Heart right ventricle (tissue), 16 donors: ENCODE measurements at regions not wholly inside any gene's neighbourhood (a gene's known extent, or its start where the extent isn't known, plus 50 kb on each side); places are given as distances from the start of the nearest gene placed in this dataset.

ENCODE experiments used
- ATAC-seq, 8 donors: fragments of 200-7000 bp; cut with Tn5 transposase; one replicate each; pipeline ENCODE4 v1.9.1; 2020; ENCODE audit warnings: mild to moderate bottlenecking in 8 of 8, moderate library complexity in 8 of 8, moderate number of reproducible peaks in 1 of 8
- DNase-seq, 2 donors: peaks; one replicate each; pipeline ENCODE4 v3.0.0-alpha.2; 2020
- H3K27ac ChIP-seq, 10 donors: fragments of 200-600 bp; sonication (generic) in 2 of 10; one replicate each; pipeline versions ENCODE4 v1.5.0 to v1.8.0; 2020 to 2022; ENCODE audit warnings: mild to moderate bottlenecking in 3 of 10
- H3K27me3 ChIP-seq, 7 donors: fragments of 200-600 bp; one replicate each; pipeline ENCODE4 v1.8.0; 2021 to 2022; ENCODE audit warnings: mild to moderate bottlenecking in 2 of 7
- H3K36me3 ChIP-seq, 9 donors: fragments of 200-600 bp; sonication (generic) in 1 of 9; one replicate each; pipeline versions ENCODE4 v1.5.0 to v1.8.0; 2020 to 2022; ENCODE audit warnings: mild to moderate bottlenecking in 2 of 9
- H3K4me1 ChIP-seq, 9 donors: fragments of 200-600 bp; sonication (generic) in 1 of 9; one replicate each; pipeline versions ENCODE4 v1.5.0 to v1.8.0; 2020 to 2022; ENCODE audit warnings: mild to moderate bottlenecking in 4 of 9
- H3K4me3 ChIP-seq, 10 donors: fragments of 200-600 bp; sonication (generic) in 2 of 10; one replicate each; pipeline versions ENCODE4 v1.5.0 to v1.8.0; 2020 to 2022; ENCODE audit warnings: mild to moderate bottlenecking in 7 of 10, moderate library complexity in 2 of 10
- H3K9me3 ChIP-seq, 11 donors: fragments of 200-600 bp in 10 of 11; sonication (generic) in 2 of 11; one replicate each; pipeline versions ENCODE4 v1.5.0 to v1.8.0; 2013 to 2022; ENCODE audit warnings: mild to moderate bottlenecking in 2 of 11, control low read depth in 1 of 11, moderate library complexity in 1 of 11
- CTCF ChIP-seq, 9 donors: fragments of 200-600 bp; sonication (generic) in 2 of 9; IDR thresholded peaks; one replicate each; pipeline versions ENCODE4 v1.5.0 to v1.8.0; 2021 to 2022; ENCODE audit warnings: antibody characterized with exemption in 9 of 9, mild to moderate bottlenecking in 5 of 9, moderate library complexity in 1 of 9
- WGBS, 2 donors: extraction: QIAGEN DNeasy Blood & Tissue Kit; methylation state at CpG; one replicate each; pipeline ENCODE4 v1.1.7; 2013; ENCODE audit warnings: inconsistent platforms in 1 of 2; 5-methylcytosine and 5-hydroxymethylcytosine counted together
- intact Hi-C, 10 donors: fragments of 100-400 bp; cut with DNase I; formaldehyde crosslinking; loops; one replicate each; pipeline versions ENCODE4 v1.11.1 to v1.14.2; 2022
- donor health status: Arrhythmogenic right ventricular cardiomyopathy.
- donor health status: ischemic (EF 13 %, LVEDD 7.1; RV severe dilation, severe dysfunction).
- donor health status: healthy with polysubstance abuse.
- donor health status: DM: no; HTN: yes; CAD: no.
- donor health status: DM: no; HTN: no; CAD: no.
- donor health status: ischemic (EF 25% LVEDD 6.9; RV normal size, moderate dysfunction).
- donor health status: ischemic (EF 25% LVEDD 5.7; RV mildly dilated, moderate dysfunction).
- donor health status: healthy.
- donor health status: DM: yes; HTN: yes; CAD: no.
- donor health status: Ischemic cardiomyopathy.
- donor health status: ischemic (EF 35%, LVEDD 5.7; RV mildly dilated, moderate dysfunction).
- donor health status: nonischemic (EF 11% LVEDD 7.7; RV severe dilation, severe dysfunction).
- donor health status: DM: yes; HTN: yes; CAD: no.
- donor health status: PGD.
- donor health status: ischemic (EF 29% LVEDD 5.4; RV normal size, mild dysfunction).
- donor health status: nonischemic (EF 23%, LVEDD 6.1; RV moderate dilation, normal function).

GRCh38 chr16:5374184-5374583 is 276.6 kb upstream of the EEF2KMT start:
- H3K36me3 ChIP-seq, result no peaks in the 10 kb centered on the region
- 67 to 68% methylated on average over 4 of the region's 4 CpGs for WGBS, 2 donors
- intact Hi-C loops, result no loop called here
- H3K4me3 ChIP-seq, result no peak overlapping the region
- H3K27me3 ChIP-seq, result peaks cover 0 to 18% (median 4%) of the 10 kb centered on the region in 7 donors
- no peak overlapping the region for H3K27ac ChIP-seq
- no peaks in the 10 kb centered on the region for H3K4me1 ChIP-seq
- DNase-seq (no peak), ATAC-seq (no peak)
- H3K9me3 ChIP-seq, result no peaks in the 10 kb centered on the region
- no peak for TF ChIP-seq CTCF (IDR thresholded peaks at IDR 0.05)

GRCh38 chr16:5367951-5368350 is 270.4 kb upstream of the EEF2KMT start:
- no peak for TF ChIP-seq CTCF (IDR thresholded peaks at IDR 0.05)
- Histone ChIP-seq H3K27me3 (peaks cover 0 to 7% (median 0%) of the 10 kb centered on the region in 7 donors), H3K4me1 (no peaks in the 10 kb centered on the region), H3K27ac (no peak overlapping the region), H3K9me3 (no peaks in the 10 kb centered on the region), H3K4me3 (no peak overlapping the region), H3K36me3 (no peaks in the 10 kb centered on the region)
- DNase-seq (no peak), ATAC-seq (no peak)
- intact Hi-C loops, result no loop called here
- WGBS, 2 donors, result 80 to 83% methylated on average over 7 of the region's 7 CpGs

- intact Hi-C loops, result loop anchor here in 1 of 10 donors (1.0 kb wide), 1 partner anchor 19 kb away; no protein-coding TSS in a partner anchor
- WGBS, 2 donors, result 55 to 56% methylated on average over 4 of the region's 4 CpGs
- Histone ChIP-seq H3K4me3 (no peak overlapping the region), H3K9me3 (no peaks in the 10 kb centered on the region), H3K27me3 (peaks cover 0 to 7% (median 0%) of the 10 kb centered on the region in 7 donors), H3K36me3 (no peaks in the 10 kb centered on the region), H3K27ac (no peak overlapping the region), H3K4me1 (no peaks in the 10 kb centered on the region)
- DNase-seq, result no peak
- no peak for TF ChIP-seq CTCF (IDR thresholded peaks at IDR 0.05)
- no peak for ATAC-seq
Measured at GRCh38 chr16:5366126-5366525, 268.5 kb upstream of the EEF2KMT start.

GRCh38 chr16:5364186-5364585 is 266.6 kb upstream of the EEF2KMT start:
- H3K27me3 ChIP-seq, result peaks cover 0 to 7% (median 0%) of the 10 kb centered on the region in 7 donors
- no peak for TF ChIP-seq CTCF (IDR thresholded peaks at IDR 0.05)
- 62 to 65% methylated on average over 5 of the region's 5 CpGs for WGBS, 2 donors
- no peaks in the 10 kb centered on the region for H3K36me3 ChIP-seq
- intact Hi-C loops, result no loop called here
- no peak for ATAC-seq
- no peak overlapping the region for H3K4me3 ChIP-seq
- DNase-seq, result no peak
- no peaks in the 10 kb centered on the region for H3K9me3 ChIP-seq
- no peaks in the 10 kb centered on the region for H3K4me1 ChIP-seq
- H3K27ac ChIP-seq, result no peak overlapping the region
